PC-3 (cell line): ENCODE measurements at regions not wholly inside any gene's neighbourhood (a gene's known extent, or its start where the extent isn't known, plus 50 kb on each side); places are given as distances from the start of the nearest gene placed in this dataset.

ENCODE experiments used
- ATAC-seq: fragments of 200-7000 bp; cut with Tn5 transposase; 2 replicates; pipeline ENCODE4 v1.9.1; 2020; ENCODE audit warnings: mild to moderate bottlenecking, moderate library complexity
- BruUV-seq: library from RNA; stranded (reverse); fragments of 400-500 nt; replicated peaks from 2 replicates; lab custom pipeline; 2021; lab: Mats Ljungman, UMichigan
- CTCF ChIA-PET: fragments of 300-600 bp; sonication (Branson Sonifier 250); formaldehyde crosslinking; loops from one replicate; lab custom pipeline; 2022; ENCODE audit warnings: antibody characterized with exemption; lab: Charles Lee
- POLR2A ChIA-PET: fragments of 300-600 bp; sonication (Branson Sonifier 250); formaldehyde crosslinking; loops from one replicate; lab custom pipeline; 2022; ENCODE audit warnings: antibody characterized with exemption; ENCODE audit not compliant: unreplicated experiment; lab: Charles Lee
- DNase-seq: peaks from one replicate; pipeline ENCODE4 v3.0.0-alpha.2; 2015
- H2AFZ ChIP-seq: fragments of 300-600 bp; sonication (generic); 2 replicates; pipeline ENCODE4 v1.6.0; 2016; ENCODE audit warnings: antibody characterized with exemption, low read length
- H3F3A ChIP-seq: fragments of 300-600 bp; sonication (generic); one replicate; pipeline ENCODE4 v1.6.0; 2017; ENCODE audit warnings: antibody characterized with exemption, low read length, control low read depth, mild to moderate bottlenecking; ENCODE audit not compliant: unreplicated experiment
- H3K27ac ChIP-seq: fragments of 300-600 bp; sonication (generic); 2 replicates; pipeline ENCODE4 v1.5.1; 2016; ENCODE audit warnings: mild to moderate bottlenecking, low read length
- H3K27me3 ChIP-seq: fragments of 300-600 bp; sonication (generic); 2 replicates; pipeline ENCODE4 v1.6.1; 2016; ENCODE audit warnings: low read length, mixed read lengths
- H3K36me3 ChIP-seq: fragments of 300-600 bp; sonication (generic); 2 replicates; pipeline ENCODE4 v1.6.1; 2016; ENCODE audit warnings: low read depth, mixed run types, low read length, mixed read lengths
- H3K4me1 ChIP-seq: fragments of 300-600 bp; sonication (generic); 2 replicates; pipeline ENCODE4 v1.5.1; 2016; ENCODE audit warnings: low read length; ENCODE audit not compliant: insufficient read depth
- H3K4me2 ChIP-seq: fragments of 300-600 bp; sonication (generic); 2 replicates; pipeline ENCODE4 v1.6.0; 2016; ENCODE audit warnings: low read length
- H3K4me3 ChIP-seq: fragments of 300-600 bp; sonication (generic); 2 replicates; pipeline ENCODE4 v1.5.1; 2016; ENCODE audit warnings: mild to moderate bottlenecking, low read length, mixed read lengths
- H3K79me2 ChIP-seq: fragments of 300-600 bp; sonication (generic); 2 replicates; pipeline ENCODE4 v1.6.1; 2017; ENCODE audit warnings: low read length, mixed read lengths
- H3K9ac ChIP-seq: fragments of 300-600 bp; sonication (generic); 2 replicates; pipeline ENCODE4 v1.6.0; 2016; ENCODE audit warnings: mild to moderate bottlenecking, low read length
- H3K9me2 ChIP-seq: fragments of 300-600 bp; sonication (generic); replicated peaks from 2 replicates; pipeline ENCODE4 v1.6.1; 2016; ENCODE audit warnings: mixed run types, low read length, mixed read lengths
- H3K9me3 ChIP-seq: fragments of 300-600 bp; sonication (generic); 2 replicates; pipeline ENCODE4 v1.6.1; 2016; ENCODE audit warnings: low read length, mixed read lengths
- H4K20me1 ChIP-seq: fragments of 300-600 bp; sonication (generic); 2 replicates; pipeline ENCODE4 v1.6.1; 2016; ENCODE audit warnings: low read length, mixed read lengths
- EZH2 ChIP-seq: fragments of 300-600 bp; sonication (generic); IDR thresholded peaks from one replicate; pipeline ENCODE4 v1.6.1; 2017; ENCODE audit warnings: antibody characterized with exemption, mild to moderate bottlenecking, low read length; ENCODE audit not compliant: unreplicated experiment
- EZH2phosphoT487 ChIP-seq: fragments of 300-600 bp; sonication (generic); IDR thresholded peaks from 2 replicates; pipeline ENCODE4 v1.6.1; 2018; ENCODE audit warnings: mild to moderate bottlenecking, antibody characterized with exemption, low read length, borderline replicate concordance
- intact Hi-C: fragments of 100-400 bp; cut with micrococcal nuclease; formaldehyde crosslinking; loops from 2 replicates; pipeline ENCODE4 v1.9.0; 2023
- TF ChIP-seq, protein P1 (sequence below): fragments of 300-600 bp; sonication (generic); conservative IDR thresholded peaks from 2 replicates; pipeline ENCODE4 v1.5.1; 2017; ENCODE audit warnings: antibody characterized with exemption, low read depth, mild to moderate bottlenecking, low read length

DNA sequence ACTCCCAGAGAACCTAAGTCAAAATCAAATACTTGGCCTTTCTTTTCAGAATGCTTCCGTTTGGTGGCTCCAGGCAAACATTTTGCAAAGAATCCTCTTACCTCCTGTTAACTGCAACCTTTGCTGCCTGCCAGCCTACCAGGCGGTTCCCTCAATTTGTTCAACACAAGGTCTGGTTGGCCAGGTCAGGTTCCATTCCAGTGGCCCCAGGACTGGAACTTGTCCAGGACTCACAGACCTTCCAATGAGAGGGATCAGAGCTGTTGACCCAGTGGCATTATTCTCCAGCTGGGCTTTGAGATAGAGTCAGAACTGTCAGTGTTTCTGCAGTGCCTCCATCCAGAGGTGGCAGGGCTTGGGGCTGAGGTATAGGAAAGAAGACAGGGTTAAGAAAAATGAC is 137.0 kb downstream of the NEUROD6 start:
- peaks cover 41% of the 10 kb centered on the region for H3K27me3 ChIP-seq

DNA sequence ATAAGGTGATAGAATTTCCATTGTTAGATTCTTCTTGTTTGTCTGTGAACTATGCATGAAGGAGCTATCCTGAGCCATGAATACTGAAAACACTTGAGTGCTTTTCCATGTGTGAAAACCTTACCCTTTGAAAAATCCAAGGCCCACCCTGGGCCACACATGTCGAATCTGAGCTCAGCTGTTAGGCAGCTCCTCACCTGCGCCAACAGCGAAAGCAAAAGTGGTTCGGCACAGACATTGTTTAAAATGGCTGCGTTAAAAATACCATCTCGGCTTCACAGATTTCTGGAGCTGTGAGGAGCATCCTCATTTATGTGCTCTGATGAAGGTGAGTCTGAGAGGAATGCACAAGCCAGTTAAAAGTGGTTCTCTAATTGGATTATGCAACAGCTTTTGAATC is 137.7 kb downstream of the NEUROD6 start:
- no peak for DNase-seq
- intact Hi-C loops, result no loop called here
- ChIA-PET POLR2A (no interaction called here), CTCF (no interaction called here)
- Histone ChIP-seq H3K79me2 (no peaks in the 10 kb centered on the region), H2AFZ (no peak overlapping the region), H3K27ac (no peak overlapping the region), H3K4me3 (no peak overlapping the region), H3K4me2 (no peak overlapping the region), H4K20me1 (no peaks in the 10 kb centered on the region), H3K9me2 (no peaks in the 10 kb centered on the region), H3K9me3 (no peaks in the 10 kb centered on the region), H3K36me3 (no peaks in the 10 kb centered on the region), H3K9ac (no peak overlapping the region), H3F3A (no peaks in the 10 kb centered on the region), H3K4me1 (no peaks in the 10 kb centered on the region), H3K27me3 (peaks cover 38% of the 10 kb centered on the region)
- no TSS peak for BruUV-seq
- no peak for ATAC-seq
- TF ChIP-seq, protein P1, sequence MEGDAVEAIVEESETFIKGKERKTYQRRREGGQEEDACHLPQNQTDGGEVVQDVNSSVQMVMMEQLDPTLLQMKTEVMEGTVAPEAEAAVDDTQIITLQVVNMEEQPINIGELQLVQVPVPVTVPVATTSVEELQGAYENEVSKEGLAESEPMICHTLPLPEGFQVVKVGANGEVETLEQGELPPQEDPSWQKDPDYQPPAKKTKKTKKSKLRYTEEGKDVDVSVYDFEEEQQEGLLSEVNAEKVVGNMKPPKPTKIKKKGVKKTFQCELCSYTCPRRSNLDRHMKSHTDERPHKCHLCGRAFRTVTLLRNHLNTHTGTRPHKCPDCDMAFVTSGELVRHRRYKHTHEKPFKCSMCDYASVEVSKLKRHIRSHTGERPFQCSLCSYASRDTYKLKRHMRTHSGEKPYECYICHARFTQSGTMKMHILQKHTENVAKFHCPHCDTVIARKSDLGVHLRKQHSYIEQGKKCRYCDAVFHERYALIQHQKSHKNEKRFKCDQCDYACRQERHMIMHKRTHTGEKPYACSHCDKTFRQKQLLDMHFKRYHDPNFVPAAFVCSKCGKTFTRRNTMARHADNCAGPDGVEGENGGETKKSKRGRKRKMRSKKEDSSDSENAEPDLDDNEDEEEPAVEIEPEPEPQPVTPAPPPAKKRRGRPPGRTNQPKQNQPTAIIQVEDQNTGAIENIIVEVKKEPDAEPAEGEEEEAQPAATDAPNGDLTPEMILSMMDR, result no peak
- TF ChIP-seq EZH2phosphoT487, result no peak
- TF ChIP-seq EZH2, result no peak

More for the DNA sequence above, 137.0 kb downstream of the NEUROD6 start:
- Histone ChIP-seq H2AFZ (no peak overlapping the region), H3K27ac (no peak overlapping the region), H3K4me1 (no peaks in the 10 kb centered on the region), H3K9ac (no peak overlapping the region), H3K79me2 (no peaks in the 10 kb centered on the region), H3K36me3 (no peaks in the 10 kb centered on the region), H3K9me2 (no peaks in the 10 kb centered on the region), H3K9me3 (no peaks in the 10 kb centered on the region), H3K4me3 (no peak overlapping the region), H3K4me2 (no peak overlapping the region), H4K20me1 (no peaks in the 10 kb centered on the region), H3F3A (no peaks in the 10 kb centered on the region)
- ATAC-seq, result no peak
- ChIA-PET CTCF (no interaction called here), POLR2A (no interaction called here)
- TF ChIP-seq, protein P1, result no peak
- TF ChIP-seq EZH2 (no peak), EZH2phosphoT487 (no peak)
- no TSS peak for BruUV-seq
- intact Hi-C loops, result no loop called here
- no peak for DNase-seq

DNA sequence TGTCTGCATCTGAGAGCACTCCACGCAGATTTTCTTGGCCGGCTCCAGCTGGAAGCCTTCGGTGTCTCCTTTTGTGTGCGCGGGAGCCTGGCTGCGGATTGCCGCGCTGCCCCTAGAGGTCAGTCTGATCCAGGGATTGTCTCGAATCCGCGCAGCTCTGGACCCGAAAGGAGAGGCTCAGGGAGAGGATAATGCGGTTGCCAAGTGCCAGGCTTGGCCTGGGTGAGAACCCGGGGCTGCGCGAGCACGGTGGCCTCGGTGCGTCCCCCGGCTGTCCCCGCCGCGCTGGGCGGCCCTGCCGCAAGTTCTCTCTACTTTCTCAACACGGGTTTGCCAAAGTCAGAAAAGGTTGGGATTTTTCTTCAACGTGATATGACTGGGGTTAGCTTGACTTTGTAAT is 140.9 kb downstream of the ADCYAP1R1 start:
- Histone ChIP-seq H3K9me3 (no peaks in the 10 kb centered on the region), H3K36me3 (no peaks in the 10 kb centered on the region), H3K27me3 (peaks cover 53% of the 10 kb centered on the region), H3K27ac (no peak overlapping the region), H4K20me1 (no peaks in the 10 kb centered on the region), H3K4me3 (no peak overlapping the region), H3K4me1 (no peaks in the 10 kb centered on the region), H3F3A (no peaks in the 10 kb centered on the region), H3K79me2 (no peaks in the 10 kb centered on the region), H3K9ac (no peak overlapping the region), H3K4me2 (peak overlapping the region; percentile 31; the same call in 1 of the 2 replicates), H3K9me2 (no peaks in the 10 kb centered on the region), H2AFZ (peak overlapping the region; percentile 37; the same call in 1 of the 2 replicates)
- intact Hi-C loops, result loop anchor here (1.0 to 10.0 kb wide), 4 partner anchors 179 to 542 kb away; no protein-coding TSS in a partner anchor
- BruUV-seq, result no TSS peak
- TF ChIP-seq EZH2 (no peak), EZH2phosphoT487 (no peak)
- TF ChIP-seq, protein P1, result peak; percentile 76
- ATAC-seq (peak; percentile 100), DNase-seq (peak; percentile 73)
- ChIA-PET POLR2A (no interaction called here), CTCF (interaction anchor here (0.6 to 1.5 kb wide), 6 partner anchors 32 to 1230 kb away, joined by 3 to 6 read pairs (median 3); no protein-coding TSS in a partner anchor)
